OCI-LY7 (cell line): ENCODE measurements at regions not wholly inside any gene's neighbourhood (a gene's known extent, or its start where the extent isn't known, plus 50 kb on each side); places are given as distances from the start of the nearest gene placed in this dataset.

Experiments used
- CTCF ChIP-seq: fragments of 200-600 bp; sonication (generic); conservative IDR thresholded peaks from 2 replicates; pipeline ENCODE4 v1.5.1; 2014; ENCODE audit warnings: mild to moderate bottlenecking, antibody characterized with exemption, low read length, moderate library complexity, mixed read lengths
- EZH2phosphoT487 ChIP-seq: fragments of 200-600 bp; sonication (generic); IDR thresholded peaks from 2 replicates; pipeline ENCODE4 v1.6.1; 2018; ENCODE audit warnings: low read depth, borderline replicate concordance, mild to moderate bottlenecking, mixed run types, antibody characterized with exemption, low read length, moderate library complexity, mixed read lengths

DNA sequence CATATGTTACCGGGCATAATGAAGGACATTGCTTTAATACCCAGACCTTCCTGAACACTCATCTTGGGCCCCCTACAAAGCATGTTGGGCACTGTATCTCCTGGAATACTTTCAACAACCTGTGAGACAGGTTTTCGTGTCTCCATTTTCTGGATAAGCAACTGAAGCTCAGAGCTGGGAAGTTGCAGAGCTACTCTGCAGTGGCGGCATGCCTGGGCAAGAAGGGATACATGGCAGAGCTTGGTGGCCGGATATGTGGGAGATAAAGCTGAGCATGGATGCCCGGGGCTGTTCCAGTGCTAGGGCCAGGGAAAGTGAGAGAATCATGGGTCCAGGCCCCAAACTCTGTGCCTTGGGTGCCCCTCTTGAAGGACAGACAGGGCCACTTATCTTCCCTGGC, 71.6 kb upstream of the KCND3 start:
- TF ChIP-seq CTCF (no peak), EZH2phosphoT487 (no peak)
